22Rv1 (cell line): ENCODE measurements at regions not wholly inside any gene's neighbourhood (a gene's known extent, or its start where the extent isn't known, plus 50 kb on each side); places are given as distances from the start of the nearest gene placed in this dataset.

Experiments used
- ZFX ChIP-seq: fragments of 450-650 bp; IDR thresholded peaks from 2 replicates; pipeline ENCODE4 v1.6.1; 2017; ENCODE audit warnings: antibody characterized with exemption, borderline replicate concordance
- TF ChIP-seq, protein P1 (sequence below): fragments of 450-650 bp; IDR thresholded peaks from 2 replicates; pipeline ENCODE4 v1.5.1; 2017; ENCODE audit warnings: mild to moderate bottlenecking

DNA sequence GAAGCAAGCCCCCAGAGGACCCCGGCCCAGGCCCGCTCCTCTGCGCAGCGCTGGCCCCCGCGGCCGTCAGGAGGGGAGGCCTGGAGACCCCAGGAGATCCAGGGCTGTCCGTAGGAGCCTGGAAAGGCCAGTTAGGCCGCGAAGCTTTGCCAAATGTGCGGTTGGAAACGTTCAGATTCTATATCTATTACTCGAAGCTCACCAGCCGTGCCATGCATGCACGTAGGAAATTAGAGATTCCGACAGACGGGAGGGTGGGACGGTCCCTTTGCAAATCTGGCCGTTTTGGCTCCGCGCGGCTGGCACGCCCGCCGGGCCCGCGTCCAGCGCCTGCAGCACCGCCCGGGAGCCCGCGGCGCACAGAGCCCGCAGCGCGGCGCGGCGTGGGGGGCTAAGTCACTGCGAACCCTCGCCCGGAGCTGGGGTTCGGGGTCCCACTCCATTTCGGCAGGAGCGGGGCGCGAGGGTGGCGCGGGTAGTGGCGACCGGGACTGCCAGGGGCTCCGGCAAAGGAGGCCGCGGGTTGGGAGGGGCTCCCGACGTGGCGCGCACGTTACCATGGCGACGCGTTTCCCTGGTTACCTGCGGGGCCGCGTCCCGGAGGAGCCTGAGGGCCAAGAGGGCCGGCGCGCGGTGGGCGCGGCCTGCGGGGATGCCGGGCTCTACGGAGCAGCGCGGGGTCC, 488.6 kb upstream of the SMIM21 start:
- TF ChIP-seq, protein P1, sequence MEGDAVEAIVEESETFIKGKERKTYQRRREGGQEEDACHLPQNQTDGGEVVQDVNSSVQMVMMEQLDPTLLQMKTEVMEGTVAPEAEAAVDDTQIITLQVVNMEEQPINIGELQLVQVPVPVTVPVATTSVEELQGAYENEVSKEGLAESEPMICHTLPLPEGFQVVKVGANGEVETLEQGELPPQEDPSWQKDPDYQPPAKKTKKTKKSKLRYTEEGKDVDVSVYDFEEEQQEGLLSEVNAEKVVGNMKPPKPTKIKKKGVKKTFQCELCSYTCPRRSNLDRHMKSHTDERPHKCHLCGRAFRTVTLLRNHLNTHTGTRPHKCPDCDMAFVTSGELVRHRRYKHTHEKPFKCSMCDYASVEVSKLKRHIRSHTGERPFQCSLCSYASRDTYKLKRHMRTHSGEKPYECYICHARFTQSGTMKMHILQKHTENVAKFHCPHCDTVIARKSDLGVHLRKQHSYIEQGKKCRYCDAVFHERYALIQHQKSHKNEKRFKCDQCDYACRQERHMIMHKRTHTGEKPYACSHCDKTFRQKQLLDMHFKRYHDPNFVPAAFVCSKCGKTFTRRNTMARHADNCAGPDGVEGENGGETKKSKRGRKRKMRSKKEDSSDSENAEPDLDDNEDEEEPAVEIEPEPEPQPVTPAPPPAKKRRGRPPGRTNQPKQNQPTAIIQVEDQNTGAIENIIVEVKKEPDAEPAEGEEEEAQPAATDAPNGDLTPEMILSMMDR: no peak
- TF ChIP-seq ZFX: no peak
